ENCODE measurements at regions not wholly inside any gene's neighbourhood (a gene's known extent, or its start where the extent isn't known, plus 50 kb on each side); places are given as distances from the start of the nearest gene placed in this dataset.
"Not testable (repeated sequence)": the region's sequence is repeated elsewhere in the genome, so short reads cannot be mapped to it uniquely, and the experiment has no call there.

DNA sequence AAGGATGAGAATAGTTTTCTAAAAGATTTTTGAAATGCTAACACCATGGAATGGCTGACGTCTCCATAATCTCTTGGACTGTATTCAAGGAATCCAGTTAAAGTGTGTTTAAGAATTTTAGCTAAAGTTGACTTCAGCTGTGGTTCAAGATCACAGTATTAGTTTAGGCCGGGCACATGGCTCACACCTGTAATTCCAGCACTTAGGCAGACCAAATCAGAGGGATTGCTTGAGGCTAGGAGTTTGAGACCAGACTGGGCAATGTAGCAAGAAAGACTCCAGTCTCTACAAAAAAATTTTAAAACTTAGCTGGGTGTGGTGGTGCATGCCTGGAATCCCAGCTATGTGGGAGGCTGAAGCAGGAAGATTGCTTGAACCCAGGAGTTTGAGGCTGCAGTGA, 68.2 kb downstream of the RFPL4B start:
- no peak overlapping the region for H3K4me3 Mint-ChIP-seq (ENCODE audit: unreplicated experiment)
- peaks cover 22% of the 10 kb centered on the region for H3K9me3 Mint-ChIP-seq (ENCODE audit: unreplicated experiment)
- no peak for DNase-seq (ENCODE audit: extremely low spot score, unreplicated experiment)

DNA sequence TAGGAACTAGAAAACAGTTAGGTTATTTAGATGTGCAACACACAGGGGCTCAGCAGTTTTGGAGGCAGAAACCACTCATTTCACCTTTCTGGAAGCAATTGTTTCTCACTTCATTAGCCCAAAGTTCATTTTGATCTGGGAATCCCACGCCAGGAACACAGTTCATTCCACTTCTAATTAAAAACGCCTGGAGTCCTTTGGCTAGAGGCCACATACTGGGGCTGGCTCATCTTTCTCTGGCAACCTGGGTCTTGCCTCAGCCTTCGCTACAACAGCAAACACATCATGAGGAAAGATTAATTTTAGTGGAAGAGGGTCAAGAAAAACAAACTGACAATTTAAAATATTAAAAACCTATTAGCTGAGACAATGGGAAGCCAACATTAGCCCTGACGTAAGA, 69.7 kb downstream of the RFPL4B start:
- H3K27ac Mint-ChIP-seq (ENCODE audit: unreplicated experiment) = no peak overlapping the region

More for the DNA sequence above, 68.2 kb downstream of the RFPL4B start:
- Mint-ChIP-seq H3K36me3 (ENCODE audit: unreplicated experiment) (no peaks in the 10 kb centered on the region), H3K27ac (ENCODE audit: unreplicated experiment) (no peak overlapping the region), H3K4me1 (ENCODE audit: unreplicated experiment) (peaks cover 3% of the 10 kb centered on the region), H3K27me3 (ENCODE audit: unreplicated experiment) (no peaks in the 10 kb centered on the region)
- TF ChIP-seq, protein P1, sequence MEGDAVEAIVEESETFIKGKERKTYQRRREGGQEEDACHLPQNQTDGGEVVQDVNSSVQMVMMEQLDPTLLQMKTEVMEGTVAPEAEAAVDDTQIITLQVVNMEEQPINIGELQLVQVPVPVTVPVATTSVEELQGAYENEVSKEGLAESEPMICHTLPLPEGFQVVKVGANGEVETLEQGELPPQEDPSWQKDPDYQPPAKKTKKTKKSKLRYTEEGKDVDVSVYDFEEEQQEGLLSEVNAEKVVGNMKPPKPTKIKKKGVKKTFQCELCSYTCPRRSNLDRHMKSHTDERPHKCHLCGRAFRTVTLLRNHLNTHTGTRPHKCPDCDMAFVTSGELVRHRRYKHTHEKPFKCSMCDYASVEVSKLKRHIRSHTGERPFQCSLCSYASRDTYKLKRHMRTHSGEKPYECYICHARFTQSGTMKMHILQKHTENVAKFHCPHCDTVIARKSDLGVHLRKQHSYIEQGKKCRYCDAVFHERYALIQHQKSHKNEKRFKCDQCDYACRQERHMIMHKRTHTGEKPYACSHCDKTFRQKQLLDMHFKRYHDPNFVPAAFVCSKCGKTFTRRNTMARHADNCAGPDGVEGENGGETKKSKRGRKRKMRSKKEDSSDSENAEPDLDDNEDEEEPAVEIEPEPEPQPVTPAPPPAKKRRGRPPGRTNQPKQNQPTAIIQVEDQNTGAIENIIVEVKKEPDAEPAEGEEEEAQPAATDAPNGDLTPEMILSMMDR (IDR thresholded peaks at IDR 0.05) = no peak

DNA sequence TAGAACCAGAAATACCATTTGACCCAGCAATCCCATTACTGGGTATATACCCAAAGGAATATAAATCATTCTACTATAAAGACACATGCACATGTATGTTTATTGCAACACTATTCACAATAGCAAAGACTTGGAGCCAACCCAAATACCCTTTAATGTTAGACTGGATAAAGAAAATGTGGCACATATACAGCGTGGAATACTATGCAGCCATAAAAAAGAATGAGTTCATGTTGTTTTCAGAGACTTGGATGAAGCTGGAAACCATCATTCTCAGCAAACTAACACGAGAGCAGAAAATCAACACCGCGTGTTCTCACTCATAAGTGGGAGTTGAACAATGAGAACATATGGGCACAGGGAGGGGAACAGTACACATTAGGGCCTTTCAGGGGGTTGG, 79.9 kb downstream of the RFPL4B start:
- not testable (repeated sequence) for H3K36me3 Mint-ChIP-seq (ENCODE audit: unreplicated experiment); H3K4me3 Mint-ChIP-seq (ENCODE audit: unreplicated experiment); H3K27ac Mint-ChIP-seq (ENCODE audit: unreplicated experiment); H3K27me3 Mint-ChIP-seq (ENCODE audit: unreplicated experiment); H3K4me1 Mint-ChIP-seq (ENCODE audit: unreplicated experiment); DNase-seq (ENCODE audit: extremely low spot score, unreplicated experiment)
- peaks cover 15% of the 10 kb centered on the region for H3K9me3 Mint-ChIP-seq (ENCODE audit: unreplicated experiment)

More for the DNA sequence above, 69.7 kb downstream of the RFPL4B start:
- Mint-ChIP-seq H3K4me1 (ENCODE audit: unreplicated experiment) (peaks cover 3% of the 10 kb centered on the region), H3K9me3 (ENCODE audit: unreplicated experiment) (peaks cover 22% of the 10 kb centered on the region), H3K36me3 (ENCODE audit: unreplicated experiment) (no peaks in the 10 kb centered on the region), H3K27me3 (ENCODE audit: unreplicated experiment) (no peaks in the 10 kb centered on the region), H3K4me3 (ENCODE audit: unreplicated experiment) (no peak overlapping the region)
- TF ChIP-seq, protein P1 (IDR thresholded peaks at IDR 0.05) = no peak
- DNase-seq (ENCODE audit: extremely low spot score, unreplicated experiment) = no peak

DNA sequence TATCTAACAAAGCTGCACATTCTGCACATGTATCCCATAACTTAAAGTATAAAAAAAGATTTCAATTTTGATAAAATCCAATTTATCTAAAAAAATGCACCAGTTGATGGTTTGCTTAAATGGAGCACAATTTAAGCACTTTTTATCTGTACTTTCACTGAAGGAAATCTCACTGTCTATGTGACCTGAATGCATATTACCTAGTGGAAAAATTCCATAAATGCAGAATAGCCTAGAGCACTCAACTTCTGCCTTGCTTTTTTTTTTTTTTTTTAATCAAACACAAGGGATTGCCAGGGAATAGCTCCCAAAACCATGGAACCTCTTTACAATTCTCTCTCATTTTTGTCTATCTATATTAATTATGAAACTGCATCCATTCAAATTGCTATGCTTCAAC, 80.4 kb downstream of the RFPL4B start:
- no peak overlapping the region for H3K27ac Mint-ChIP-seq (ENCODE audit: unreplicated experiment)
- H3K4me3 Mint-ChIP-seq (ENCODE audit: unreplicated experiment) = no peak overlapping the region
- H3K36me3 Mint-ChIP-seq (ENCODE audit: unreplicated experiment) = peaks cover 4% of the 10 kb centered on the region
- no peaks in the 10 kb centered on the region for H3K27me3 Mint-ChIP-seq (ENCODE audit: unreplicated experiment)
- peaks cover 12% of the 10 kb centered on the region for H3K4me1 Mint-ChIP-seq (ENCODE audit: unreplicated experiment)
- TF ChIP-seq, protein P1 (IDR thresholded peaks at IDR 0.05) = no peak
- no peak for DNase-seq (ENCODE audit: extremely low spot score, unreplicated experiment)
- H3K9me3 Mint-ChIP-seq (ENCODE audit: unreplicated experiment) = peaks cover 15% of the 10 kb centered on the region

DNA sequence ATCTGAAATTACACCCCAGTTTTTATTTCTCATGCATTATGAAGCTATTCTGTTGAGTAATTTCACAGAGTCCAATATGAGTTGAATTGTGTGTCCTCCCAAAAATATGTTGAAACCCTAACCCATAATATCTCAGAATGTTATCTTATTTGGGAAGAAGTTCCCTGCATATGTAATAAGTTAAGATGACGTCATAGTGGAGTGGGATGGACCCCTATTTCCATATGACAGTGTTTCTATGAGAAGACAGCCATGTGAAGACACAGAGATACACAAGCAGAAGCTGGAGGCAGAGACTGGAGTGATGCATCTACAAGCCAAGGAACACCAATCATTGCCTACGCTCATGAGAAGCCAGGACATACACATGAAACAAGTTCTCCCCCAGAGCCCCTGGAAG, 81.3 kb downstream of the RFPL4B start:
- TF ChIP-seq, protein P1 (IDR thresholded peaks at IDR 0.05) = no peak
- H3K4me3 Mint-ChIP-seq (ENCODE audit: unreplicated experiment) = no peak overlapping the region
- DNase-seq (ENCODE audit: extremely low spot score, unreplicated experiment) = no peak
- no peak overlapping the region for H3K27ac Mint-ChIP-seq (ENCODE audit: unreplicated experiment)
- H3K36me3 Mint-ChIP-seq (ENCODE audit: unreplicated experiment) = peaks cover 4% of the 10 kb centered on the region
- peaks cover 18% of the 10 kb centered on the region for H3K4me1 Mint-ChIP-seq (ENCODE audit: unreplicated experiment)
- H3K9me3 Mint-ChIP-seq (ENCODE audit: unreplicated experiment) = peaks cover 15% of the 10 kb centered on the region
- no peaks in the 10 kb centered on the region for H3K27me3 Mint-ChIP-seq (ENCODE audit: unreplicated experiment)

DNA sequence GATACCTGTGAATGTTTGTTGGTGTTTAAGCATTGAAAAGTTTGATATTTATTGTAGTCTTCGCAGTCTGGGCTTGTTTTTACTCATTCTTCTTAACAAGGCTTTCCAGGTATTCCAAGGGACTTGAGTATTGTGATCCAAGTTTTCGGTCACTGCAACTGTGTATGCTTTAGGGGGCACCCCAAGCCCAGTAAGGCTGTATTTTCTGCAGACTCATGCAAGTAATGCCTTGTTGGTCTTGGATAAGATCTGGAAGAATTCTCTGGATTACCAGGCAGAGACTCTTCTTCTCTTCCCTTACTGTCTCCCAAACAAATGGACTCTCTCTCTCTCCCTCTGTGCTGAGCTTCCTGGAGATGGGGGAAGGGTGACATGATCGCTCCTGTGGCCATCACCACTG, 82.1 kb downstream of the RFPL4B start:
- H3K36me3 Mint-ChIP-seq (ENCODE audit: unreplicated experiment) = peaks cover 2% of the 10 kb centered on the region
- H3K4me1 Mint-ChIP-seq (ENCODE audit: unreplicated experiment) = peaks cover 18% of the 10 kb centered on the region
- TF ChIP-seq, protein P1 (IDR thresholded peaks at IDR 0.05) = peak; percentile 38
- no peak overlapping the region for H3K4me3 Mint-ChIP-seq (ENCODE audit: unreplicated experiment)
- no peaks in the 10 kb centered on the region for H3K27me3 Mint-ChIP-seq (ENCODE audit: unreplicated experiment)
- H3K9me3 Mint-ChIP-seq (ENCODE audit: unreplicated experiment) = peaks cover 10% of the 10 kb centered on the region
- no peak overlapping the region for H3K27ac Mint-ChIP-seq (ENCODE audit: unreplicated experiment)
- DNase-seq (ENCODE audit: extremely low spot score, unreplicated experiment) = no peak

All from osteocyte (in vitro differentiated cells).